NCI-H748 treated with DMSO at 0.1 percent for 48 hours (cell line): ENCODE measurements at regions not wholly inside any gene's neighbourhood (a gene's known extent, or its start where the extent isn't known, plus 50 kb on each side); places are given as distances from the start of the nearest gene placed in this dataset.
"Not testable (repeated sequence)": the region's sequence is repeated elsewhere in the genome, so short reads cannot be mapped to it uniquely, and the experiment has no call there.

Experiments
- DNase-seq: peaks from one replicate; lab custom pipeline; 2025; lab: John Stamatoyannopoulos, UW

DNA sequence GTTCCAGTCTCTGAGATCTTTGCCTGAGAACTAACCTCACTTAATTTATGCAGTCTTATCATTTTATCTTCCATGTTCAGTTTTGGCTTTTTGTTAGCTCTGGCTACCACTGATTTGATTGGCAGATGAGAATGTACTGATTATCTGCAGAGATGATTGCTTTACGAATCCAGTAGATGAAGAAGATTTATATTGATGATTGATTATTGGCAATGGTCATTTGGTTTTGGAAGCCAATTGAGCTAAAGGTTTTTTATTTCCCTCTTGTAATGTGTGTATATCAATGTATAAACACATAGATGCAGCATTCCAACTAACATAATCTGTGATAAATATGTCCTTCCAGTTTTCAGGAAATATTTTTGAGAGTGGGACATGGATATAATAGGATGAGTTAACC, 763.6 kb downstream of the CDH11 start:
- DNase-seq = no peak

DNA sequence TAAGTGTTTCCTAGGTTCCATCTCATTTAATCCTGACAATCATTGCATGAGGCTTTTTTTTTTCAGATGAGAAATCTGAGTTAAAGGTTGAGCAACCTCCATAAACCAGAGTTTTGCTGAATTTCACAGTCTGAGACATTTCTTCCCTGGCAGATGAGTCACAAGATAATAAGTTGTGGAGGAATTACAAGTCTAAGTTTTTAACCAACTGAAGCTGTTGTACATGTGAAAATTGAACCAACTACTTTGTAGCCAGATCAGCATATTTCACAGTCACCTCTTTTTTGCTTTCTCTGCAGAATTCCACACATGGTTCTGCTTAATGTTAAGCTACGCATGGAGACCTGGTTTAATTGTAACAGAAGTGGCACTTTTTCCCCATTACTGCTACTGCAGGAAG, 765.6 kb downstream of the CDH11 start:
- DNase-seq = no peak

DNA sequence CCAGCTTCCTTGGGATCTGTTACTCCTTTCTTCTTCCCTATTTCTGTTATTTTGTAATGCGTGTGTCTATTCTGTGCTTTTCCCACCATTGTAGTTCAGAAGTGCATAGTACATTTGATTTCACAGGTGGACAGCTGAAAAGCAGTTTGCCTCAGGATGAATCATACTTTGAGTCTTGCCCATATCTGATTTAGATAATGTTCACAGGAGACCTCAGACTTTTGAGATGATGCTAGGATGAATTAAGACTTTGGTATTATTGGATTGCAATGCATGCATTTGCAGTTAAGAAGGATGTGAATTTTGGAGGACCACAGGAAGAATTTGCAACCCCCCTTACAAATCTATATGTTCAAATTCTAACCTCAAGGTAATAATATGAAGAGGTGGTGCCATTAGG, 769.6 kb downstream of the CDH11 start:
- DNase-seq = no peak

DNA sequence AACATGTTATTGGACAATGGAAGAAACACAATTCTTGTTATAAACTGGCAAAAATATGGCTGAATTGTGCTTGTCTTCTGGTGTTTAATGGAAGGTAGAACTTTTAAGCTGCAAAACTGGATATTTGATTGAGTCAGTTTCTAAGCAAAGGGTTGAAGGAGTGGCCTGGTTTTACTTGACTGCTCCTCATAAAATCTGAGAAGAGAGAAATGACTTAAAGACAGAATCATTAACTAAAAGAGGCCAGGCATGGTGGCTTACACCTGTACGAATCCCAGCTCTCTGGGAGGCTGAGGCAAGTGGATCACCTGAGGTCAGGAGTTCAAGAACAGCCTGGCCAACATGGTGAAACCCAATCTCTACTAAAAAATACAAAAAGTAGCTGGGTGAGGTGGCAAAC, 770.7 kb downstream of the CDH11 start:
- no peak for DNase-seq

DNA sequence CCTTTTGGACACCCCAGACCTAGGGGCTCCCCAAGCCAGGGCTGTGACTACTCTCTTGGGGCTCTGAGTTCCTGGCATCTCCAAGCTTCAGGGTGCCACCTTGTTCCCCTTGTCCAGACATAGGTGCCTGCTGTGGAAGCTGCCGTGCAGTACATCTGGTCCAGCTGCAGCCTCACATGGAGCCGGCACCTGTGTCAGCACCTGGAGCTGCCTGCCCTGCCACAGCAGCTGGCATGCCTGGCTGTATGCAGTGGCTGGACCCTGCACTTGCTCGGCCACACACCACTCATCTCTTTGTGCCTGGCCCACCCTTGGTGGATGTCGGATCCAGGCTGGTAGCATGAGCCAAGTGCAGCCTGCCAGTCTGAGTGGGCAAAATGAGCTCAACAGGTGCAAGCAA, 775.8 kb downstream of the CDH11 start:
- no peak for DNase-seq

DNA sequence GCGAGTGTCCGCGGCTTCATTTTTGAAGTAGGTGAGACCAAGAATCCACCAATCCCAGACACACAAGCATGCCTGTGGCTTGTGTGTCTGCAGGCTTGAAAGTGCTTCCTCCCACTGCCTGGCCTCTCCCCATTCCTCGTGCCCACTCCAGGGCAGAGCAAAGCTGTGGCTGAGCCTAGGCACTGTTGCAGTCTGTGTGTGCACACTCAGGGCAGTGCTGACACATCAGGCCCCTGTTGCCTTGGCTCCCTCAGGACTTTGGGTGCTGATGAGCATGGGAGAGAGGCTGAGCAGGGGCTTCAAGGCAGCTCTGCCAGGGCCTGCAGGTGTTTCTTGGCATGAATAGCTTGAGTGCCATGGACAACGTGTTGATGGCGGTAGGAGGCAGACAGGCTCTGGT, 776.7 kb downstream of the CDH11 start:
- no peak for DNase-seq

DNA sequence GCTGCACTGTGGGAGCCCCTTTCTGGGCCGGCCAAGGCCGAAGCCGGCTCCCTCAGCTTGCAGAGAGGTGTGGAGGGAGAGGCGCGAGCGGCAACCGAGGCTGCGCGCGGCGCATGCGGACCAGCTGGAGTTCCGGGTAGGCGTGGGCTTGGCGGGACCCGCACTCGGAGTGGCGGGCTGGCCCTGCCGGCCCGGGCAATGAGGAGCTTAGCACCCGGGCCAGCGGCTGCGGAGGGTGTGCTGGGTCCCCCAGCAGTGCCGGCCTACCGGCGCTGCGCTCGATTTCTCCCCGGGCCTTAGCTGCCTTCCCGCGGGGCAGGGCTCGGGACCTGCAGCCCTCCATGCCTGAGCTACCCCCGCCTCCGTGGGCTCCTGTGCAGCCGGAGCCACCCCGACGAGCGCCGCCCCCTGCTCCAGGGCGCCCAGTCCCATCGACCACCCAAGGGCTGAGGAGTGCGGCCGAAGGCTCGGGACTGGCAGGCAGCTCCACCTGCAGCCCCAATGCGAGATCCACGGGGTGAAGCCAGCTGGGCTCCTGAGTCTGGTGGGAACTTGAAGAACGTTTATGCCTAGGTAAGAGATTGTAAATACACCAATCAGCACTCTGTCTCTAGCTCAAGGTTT, 777.9 kb downstream of the CDH11 start:
- DNase-seq = not testable (repeated sequence)

DNA sequence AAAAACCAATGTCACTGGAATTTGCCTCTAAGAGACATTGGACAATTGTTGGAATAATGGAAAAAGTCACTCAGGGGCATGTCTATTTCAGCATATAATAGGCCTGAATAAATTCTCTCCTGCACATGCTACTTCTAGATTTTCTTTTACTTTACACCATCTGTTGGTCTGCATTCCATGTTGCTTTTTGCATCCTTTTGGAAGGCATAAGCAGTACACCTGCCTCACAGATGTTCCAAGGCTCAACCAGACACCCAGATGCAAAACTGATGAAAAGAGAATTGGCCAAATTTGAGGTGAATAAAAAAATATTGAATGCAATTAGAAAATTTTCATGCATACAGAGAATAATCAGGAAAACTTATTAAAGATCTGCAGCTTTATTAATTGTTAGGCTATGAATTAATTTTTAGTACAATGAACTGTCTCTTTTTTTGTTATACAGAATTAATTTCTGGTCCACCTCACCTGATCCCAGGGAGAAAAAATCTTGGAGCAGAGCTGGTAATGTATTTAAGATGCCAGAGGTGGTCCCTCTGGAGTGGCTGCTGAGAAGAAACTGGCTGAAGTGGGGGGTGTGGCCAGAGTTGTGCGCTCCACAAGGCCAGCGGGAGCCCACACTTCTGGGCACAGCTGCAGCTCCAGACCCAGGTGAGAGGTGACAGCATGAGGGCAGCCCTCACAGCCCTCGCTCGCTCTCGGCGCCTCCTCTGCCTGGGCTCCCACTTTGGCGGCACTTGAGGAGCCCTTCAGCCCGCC, 778.6 kb downstream of the CDH11 start:
- DNase-seq = no peak

DNA sequence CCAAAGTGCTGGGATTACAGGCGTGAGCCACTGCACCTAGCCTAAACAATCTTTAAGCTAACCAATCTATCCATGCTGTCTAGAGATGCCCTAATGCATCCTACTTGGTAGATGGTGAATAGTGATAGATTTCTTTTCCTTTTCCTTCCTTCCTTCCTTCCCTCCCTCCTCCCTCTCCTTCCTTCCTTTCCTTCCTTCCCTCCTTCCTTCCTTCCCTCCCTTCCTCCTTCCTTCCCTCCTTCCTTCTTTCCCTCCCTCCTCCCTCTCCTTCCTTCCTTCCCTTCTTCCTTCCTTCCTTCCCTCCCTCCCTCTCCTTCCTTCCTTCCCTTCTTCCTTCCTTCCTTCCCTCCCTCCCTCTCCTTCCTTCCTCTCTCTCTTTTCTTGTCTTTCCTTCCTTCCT, 780.5 kb downstream of the CDH11 start:
- DNase-seq = not testable (repeated sequence)

DNA sequence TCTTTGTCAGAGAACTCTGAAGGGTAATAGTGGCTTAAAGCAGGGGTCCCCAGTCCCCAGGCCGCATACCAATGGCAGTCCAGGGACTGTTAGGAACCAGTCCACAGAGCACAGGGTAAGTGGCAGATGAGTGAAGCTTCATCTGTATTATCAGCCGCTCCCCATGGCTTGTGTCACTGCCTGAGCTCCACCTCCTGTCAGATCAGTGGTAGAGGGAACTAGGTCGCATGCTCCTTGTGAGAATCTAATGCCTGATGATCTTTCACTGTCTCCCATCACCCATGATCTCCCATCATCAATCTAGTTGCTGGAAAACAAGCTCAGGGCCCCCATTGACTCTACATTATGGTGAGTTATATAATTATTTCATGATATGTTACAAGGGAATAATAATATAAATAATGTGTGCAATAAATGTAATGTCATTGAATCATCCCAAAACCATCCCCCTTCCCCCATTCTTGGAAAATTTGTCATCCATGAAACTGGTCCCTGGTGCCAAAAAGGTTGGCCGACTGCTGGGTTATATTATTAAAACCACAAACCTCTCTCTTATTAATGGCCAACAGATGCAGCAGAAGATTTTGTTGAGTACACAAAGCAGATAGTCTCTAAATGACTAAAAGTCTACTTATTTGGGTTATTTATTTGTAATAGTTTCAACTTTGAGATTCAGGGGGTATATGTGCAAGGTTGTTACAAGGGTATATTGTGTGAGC, 782.7 kb downstream of the CDH11 start:
- DNase-seq = no peak

DNA sequence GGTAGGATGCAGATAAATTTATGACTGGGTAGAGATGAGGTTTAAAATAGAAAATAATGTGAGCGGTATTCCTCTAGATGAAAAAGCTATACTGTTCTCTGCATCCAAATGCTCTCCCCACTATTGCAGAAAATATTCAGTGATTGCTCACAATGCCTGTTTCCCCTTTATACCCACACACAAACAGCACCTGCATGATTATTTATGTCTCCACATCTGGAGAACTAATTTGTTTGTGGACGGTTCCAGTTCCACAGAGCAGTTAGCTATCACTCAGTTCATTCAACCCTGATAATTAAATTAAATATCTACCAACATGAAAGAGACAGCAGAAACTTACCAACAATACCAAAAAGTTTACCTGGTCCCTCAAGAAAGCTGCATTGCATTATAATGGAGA, 800.0 kb downstream of the CDH11 start:
- DNase-seq = no peak

DNA sequence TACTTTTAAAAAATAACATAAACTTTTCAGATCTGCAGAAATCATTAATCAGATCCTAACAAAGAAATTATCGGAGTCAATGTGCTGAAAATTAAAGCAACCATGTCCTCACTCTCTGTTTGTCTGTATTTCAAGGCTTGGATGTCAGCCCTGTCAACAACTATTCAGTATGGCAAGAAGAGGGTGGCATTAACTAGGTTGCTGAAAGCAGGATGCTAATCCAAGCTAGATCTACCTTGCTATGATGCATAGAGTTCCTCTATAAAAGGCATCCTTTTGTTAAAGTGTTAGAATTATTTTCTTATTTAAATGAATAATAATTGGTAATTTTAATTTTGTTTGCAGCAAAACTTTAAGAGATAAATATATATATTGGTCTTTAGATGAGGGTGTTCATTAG, 800.8 kb downstream of the CDH11 start:
- DNase-seq = no peak

DNA sequence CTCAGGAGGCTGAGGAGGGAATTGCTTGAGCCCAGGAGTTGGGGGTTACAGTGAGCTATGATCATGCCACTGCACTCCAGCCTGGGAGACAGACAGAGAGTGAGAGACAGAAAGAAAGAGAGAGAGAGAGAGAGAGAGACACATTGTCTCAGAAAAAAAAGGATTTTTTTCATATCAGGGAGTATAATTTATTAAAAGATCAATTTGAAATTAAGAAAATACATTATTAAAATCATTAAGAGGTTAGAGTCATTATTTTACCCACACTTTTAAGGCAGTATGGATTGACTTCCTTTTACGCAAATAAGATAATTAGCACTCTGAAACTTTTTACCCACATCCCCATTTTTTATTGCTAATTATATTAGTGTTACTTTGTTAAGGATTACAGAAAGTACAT, 804.3 kb downstream of the CDH11 start:
- no peak for DNase-seq

DNA sequence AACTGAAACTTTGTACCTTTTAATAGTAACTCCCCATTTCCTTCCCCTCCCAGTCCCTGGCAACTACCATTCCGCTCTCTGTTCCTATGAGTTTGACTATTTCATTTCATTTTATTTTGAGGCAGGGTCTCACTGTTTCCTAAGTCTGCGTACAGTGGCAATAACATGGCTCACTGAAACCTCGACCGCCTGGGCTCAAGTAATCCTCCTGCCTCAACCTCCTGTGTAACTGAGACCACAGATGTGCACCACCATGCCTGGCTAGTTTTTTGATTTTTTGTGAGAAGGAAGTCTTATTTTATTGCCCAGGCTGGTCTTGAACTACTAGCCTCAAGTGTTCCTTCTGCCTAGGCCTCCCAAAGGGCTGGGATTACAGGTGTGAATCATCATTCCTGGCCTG, 808.1 kb downstream of the CDH11 start:
- no peak for DNase-seq

DNA sequence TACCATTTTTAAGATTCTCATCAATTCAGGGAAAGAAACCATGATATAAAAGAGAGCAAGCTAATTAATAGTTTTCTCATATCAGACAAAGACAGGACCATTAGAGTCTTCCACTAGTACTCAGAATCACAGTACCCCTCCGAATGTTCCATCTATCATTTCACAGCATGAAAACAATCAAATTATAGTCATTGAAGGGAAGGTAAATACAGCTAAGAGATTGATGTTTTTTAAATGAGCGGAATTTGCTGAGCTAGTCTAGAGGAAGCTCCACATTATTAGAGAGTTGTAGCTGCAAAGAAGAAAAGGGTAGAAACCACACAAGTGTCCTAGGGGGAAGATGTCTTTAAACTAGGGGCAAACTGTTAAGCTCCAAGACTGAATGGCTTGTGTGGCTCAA, 808.9 kb downstream of the CDH11 start:
- DNase-seq = peak; percentile 87

DNA sequence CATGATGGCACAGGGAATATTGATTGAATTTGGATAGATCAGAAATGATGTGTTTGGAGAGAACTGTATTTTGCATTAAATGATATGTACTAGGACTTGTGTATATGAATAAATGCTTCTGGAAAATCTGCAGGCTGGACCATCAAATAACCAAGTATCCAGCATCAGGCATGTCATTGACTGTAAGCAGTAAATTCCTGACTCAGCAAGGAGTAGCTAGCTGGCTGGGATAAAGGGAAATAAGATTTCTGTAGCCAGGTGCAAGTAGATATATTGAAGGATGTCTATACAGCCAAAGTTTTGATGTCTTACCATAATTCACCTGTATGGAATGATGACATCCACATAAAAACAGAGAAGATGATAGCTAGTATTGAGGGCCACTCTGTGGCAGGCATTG, 809.6 kb downstream of the CDH11 start:
- DNase-seq = no peak

DNA sequence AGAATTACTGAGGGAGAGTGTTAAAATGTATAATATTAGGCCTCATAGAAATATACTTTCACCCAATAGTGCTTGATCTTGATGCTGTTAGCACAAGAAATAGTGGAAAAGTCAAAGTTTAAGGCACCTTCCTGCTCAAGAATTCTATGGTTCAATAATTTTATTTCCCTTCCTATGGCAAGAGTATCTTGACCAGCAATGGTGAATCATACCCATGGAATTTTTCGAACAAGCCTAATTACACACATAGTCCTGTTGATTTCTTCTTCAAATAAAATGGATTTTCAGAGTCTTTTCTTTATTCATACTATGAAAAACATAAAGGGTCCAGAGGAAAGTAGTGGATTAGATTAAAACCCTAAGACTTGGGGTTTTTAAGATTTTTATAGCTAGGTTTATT, 810.6 kb downstream of the CDH11 start:
- no peak for DNase-seq

DNA sequence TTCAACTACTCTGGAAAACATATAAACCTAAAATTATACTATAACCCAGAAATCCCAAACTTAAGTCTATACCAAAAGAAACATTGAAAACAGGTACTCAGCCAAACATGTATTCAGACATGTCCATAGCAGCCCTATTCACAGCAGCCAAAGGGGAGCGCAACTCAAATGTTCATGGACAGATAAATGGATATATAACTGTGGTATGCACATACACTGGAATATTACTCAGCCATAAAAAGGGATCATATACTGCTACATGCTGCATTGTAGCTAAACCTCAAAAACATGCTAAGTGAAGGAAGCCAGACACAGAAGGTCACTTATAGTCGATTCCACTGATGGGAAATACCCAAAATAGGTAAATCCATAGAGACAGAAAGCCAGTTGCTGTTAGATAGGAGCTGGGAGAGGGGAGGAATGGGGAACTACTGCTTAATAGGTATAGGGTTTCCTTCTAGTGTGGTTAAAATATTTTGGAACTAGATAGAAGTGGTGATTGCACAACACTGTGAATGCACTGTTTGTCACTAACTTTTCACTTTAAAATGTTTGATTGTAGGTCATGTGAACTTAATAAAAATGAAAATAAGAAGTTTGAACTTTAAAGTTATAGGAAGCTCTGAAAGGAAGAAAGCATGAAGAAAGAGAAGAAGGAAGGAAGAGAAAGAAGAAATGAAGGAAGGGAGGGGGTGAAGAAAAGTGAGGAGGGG, 812.3 kb downstream of the CDH11 start:
- DNase-seq = no peak

DNA sequence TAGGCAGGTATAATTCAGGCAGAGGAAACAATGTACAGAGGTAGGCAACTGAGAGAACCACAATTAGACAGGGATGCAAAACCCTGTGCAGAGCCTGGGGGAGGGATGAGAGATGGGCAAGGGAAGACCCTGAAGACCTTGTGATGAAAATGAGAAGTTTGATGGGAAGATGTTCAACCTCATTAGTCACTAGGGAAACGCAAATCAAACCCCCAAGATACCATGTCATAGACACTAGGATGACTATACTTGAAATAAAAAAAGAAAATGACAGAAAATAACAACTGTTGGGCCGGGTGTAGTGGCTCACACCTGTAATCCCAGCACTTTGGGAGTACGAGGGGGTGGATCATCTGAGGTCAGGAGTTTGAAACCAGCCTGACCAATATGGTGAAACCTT, 813.1 kb downstream of the CDH11 start:
- no peak for DNase-seq

DNA sequence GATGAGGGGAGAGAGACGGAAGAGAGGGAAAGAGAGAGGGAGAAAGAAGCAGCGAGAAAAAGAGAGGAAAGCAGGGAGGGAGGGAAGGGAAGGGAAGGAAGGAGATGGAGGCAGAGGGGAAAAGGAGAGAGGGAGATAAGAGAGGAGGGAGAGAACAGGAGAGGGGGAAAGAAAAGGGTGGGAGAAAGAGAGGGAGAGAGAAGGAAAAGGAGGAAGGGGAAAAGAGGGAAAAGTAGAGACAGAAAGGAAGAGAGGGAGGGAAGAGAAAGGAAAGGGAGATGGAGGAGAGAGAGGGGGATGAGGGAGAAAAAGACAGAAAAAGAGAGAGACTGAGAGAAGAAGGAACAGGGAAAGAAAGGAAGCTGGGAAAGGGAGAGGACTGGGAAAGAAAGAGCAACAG, 814.4 kb downstream of the CDH11 start:
- no peak for DNase-seq

DNA sequence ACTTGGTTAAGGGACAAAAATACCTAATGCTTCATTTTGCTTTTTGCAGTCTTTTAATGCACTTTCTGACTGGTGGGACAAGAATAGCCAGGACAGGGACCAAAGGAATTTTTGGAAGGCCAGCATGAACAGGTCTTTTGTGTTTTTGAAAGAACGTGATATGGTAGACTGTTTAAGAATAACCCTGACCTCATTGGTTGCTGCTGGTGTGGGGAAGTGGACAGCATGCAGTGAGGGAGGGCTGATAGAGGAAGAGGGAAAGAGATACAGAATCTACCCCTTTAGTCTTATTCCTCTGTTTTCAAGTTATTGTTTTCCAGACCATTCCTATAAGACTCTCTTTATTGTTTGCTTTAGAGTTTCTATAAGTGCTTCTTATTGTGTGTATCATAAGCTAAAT, 816.2 kb downstream of the CDH11 start:
- DNase-seq = no peak

DNA sequence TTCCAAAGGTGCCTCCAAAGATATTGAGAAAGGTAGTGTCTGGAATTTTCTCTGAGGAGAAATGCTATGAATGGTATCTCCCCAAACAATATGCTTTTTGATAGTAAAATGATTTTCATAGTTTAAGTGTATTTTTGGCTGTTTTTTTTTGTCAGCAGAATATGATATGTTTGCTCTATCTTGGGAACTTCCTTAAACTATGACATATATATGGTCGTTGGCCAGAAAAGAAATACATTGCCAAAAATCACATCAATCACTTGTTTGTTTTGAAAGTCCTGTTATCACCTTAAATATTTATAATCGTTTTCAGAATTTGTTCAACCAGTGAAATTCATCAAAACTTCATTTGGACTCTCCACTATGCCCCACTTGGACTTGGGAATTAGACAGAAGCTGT, 816.9 kb downstream of the CDH11 start:
- DNase-seq = no peak

DNA sequence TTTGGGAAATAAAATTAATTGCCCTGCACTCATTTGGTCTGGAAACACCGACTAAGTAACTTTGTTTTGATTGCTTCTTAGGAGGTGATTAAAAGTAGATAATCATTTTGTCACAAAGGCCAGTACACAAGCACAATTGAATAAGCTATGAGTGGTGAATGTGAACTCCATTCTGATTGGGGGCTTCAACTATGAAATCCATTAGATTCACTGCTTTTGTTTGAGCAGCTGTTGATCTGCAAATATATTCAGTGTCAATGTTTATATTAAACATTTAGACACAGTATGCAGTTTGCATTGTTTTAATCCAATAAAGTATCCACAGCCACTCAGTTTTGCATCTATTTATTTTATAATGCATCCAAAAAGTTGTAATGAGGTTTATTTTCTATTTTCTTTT, 817.5 kb downstream of the CDH11 start:
- peak; percentile 61 for DNase-seq
